DND-41 (cell line): ENCODE measurements at regions not wholly inside any gene's neighbourhood (a gene's known extent, or its start where the extent isn't known, plus 50 kb on each side); places are given as distances from the start of the nearest gene placed in this dataset.

ENCODE experiments used
- ATAC-seq: fragments of 200-7000 bp; cut with Tn5 transposase; 3 replicates; pipeline ENCODE4 v1.9.1; 2021; ENCODE audit warnings: low read depth; ENCODE audit not compliant: insufficient read depth
- DNase-seq: peaks from one replicate; pipeline ENCODE4 v3.0.0-alpha.2; 2020
- H2AFZ ChIP-seq: 2 replicates; pipeline ENCODE4 v1.6.0; 2012; ENCODE audit warnings: low read depth, low read length
- H3K27ac ChIP-seq: 2 replicates; pipeline ENCODE4 v1.5.1; 2012; ENCODE audit warnings: low read length, inconsistent platforms
- H3K27me3 ChIP-seq: fragments of 200-600 bp; sonication (generic); 2 replicates; pipeline ENCODE4 v1.6.0; 2012; ENCODE audit warnings: low read length, mild to moderate bottlenecking, inconsistent platforms; ENCODE audit not compliant: insufficient read depth, poor library complexity
- H3K36me3 ChIP-seq: 2 replicates; pipeline ENCODE4 v1.5.1; 2012; ENCODE audit warnings: low read length, inconsistent platforms; ENCODE audit not compliant: insufficient read depth
- H3K4me1 ChIP-seq: 2 replicates; pipeline ENCODE4 v1.5.1; 2012; ENCODE audit warnings: mild to moderate bottlenecking, low read length; ENCODE audit not compliant: insufficient read depth
- H3K4me2 ChIP-seq: 2 replicates; pipeline ENCODE4 v1.6.0; 2012; ENCODE audit warnings: mild to moderate bottlenecking, moderate library complexity, low read length, inconsistent platforms; ENCODE audit not compliant: insufficient read depth
- H3K4me3 ChIP-seq, 2 experiments: fragments of 200-600 bp in 1 of 2; shearing (Covaris generic) in 1 of 2; 2 replicates each; pipeline ENCODE4 v1.5.1; 2012 to 2016; ENCODE audit warnings: inconsistent platforms in 2 of 2, low read length in 2 of 2, mild to moderate bottlenecking in 2 of 2, low read depth in 1 of 2, moderate library complexity in 1 of 2
- H3K79me2 ChIP-seq: 2 replicates; pipeline ENCODE4 v1.6.0; 2012; ENCODE audit warnings: low read length, inconsistent platforms; ENCODE audit not compliant: insufficient read depth
- H3K9ac ChIP-seq: 2 replicates; pipeline ENCODE4 v1.6.0; 2012; ENCODE audit warnings: low read depth, mild to moderate bottlenecking, inconsistent platforms, low read length, moderate library complexity
- H3K9me3 ChIP-seq: 2 replicates; pipeline ENCODE4 v1.5.1; 2012; ENCODE audit warnings: low read length, moderate library complexity, mild to moderate bottlenecking, inconsistent platforms; ENCODE audit not compliant: insufficient read depth, severe bottlenecking
- H4K20me1 ChIP-seq: 2 replicates; pipeline ENCODE4 v1.6.0; 2012; ENCODE audit warnings: low read length; ENCODE audit not compliant: insufficient read depth
- CTCF ChIP-seq: IDR thresholded peaks from 2 replicates; pipeline ENCODE4 v1.5.1; 2012; ENCODE audit warnings: borderline replicate concordance, low read length, moderate library complexity, mild to moderate bottlenecking; ENCODE audit not compliant: poor library complexity, severe bottlenecking; ENCODE audit errors: extremely low read depth
- EZH2 ChIP-seq: IDR thresholded peaks from 3 replicates; pipeline ENCODE4 v1.6.1; 2012; ENCODE audit warnings: borderline replicate concordance, low read depth, mild to moderate bottlenecking, moderate library complexity, low read length, inconsistent platforms; ENCODE audit not compliant: severe bottlenecking

GRCh38 chr18:75545189-75545588 lies 117.7 kb upstream of the SMIM21 start:
- TF ChIP-seq CTCF = no peak
- no peak for TF ChIP-seq EZH2
- ATAC-seq (no peak), DNase-seq (no peak)
- no peaks in the 10 kb centered on the region for H3K27me3 ChIP-seq
- no peak overlapping the region for H3K4me2 ChIP-seq
- H3K4me1 ChIP-seq = no peaks in the 10 kb centered on the region
- H3K9ac ChIP-seq = no peak overlapping the region
- no peaks in the 10 kb centered on the region for H3K9me3 ChIP-seq
- H3K36me3 ChIP-seq = no peaks in the 10 kb centered on the region
- H2AFZ ChIP-seq = no peak overlapping the region
- no peak overlapping the region for H3K4me3 ChIP-seq
- no peaks in the 10 kb centered on the region for H4K20me1 ChIP-seq
- H3K27ac ChIP-seq = no peak overlapping the region
- no peaks in the 10 kb centered on the region for H3K79me2 ChIP-seq

- no peak overlapping the region for H3K9ac ChIP-seq
- H4K20me1 ChIP-seq = no peaks in the 10 kb centered on the region
- no peak overlapping the region for H3K4me2 ChIP-seq
- TF ChIP-seq CTCF (no peak), EZH2 (no peak)
- no peak for DNase-seq
- no peaks in the 10 kb centered on the region for H3K4me1 ChIP-seq
- H3K4me3 ChIP-seq = no peak overlapping the region
- H3K27ac ChIP-seq = no peak overlapping the region
- no peaks in the 10 kb centered on the region for H3K79me2 ChIP-seq
- H2AFZ ChIP-seq = no peak overlapping the region
- no peaks in the 10 kb centered on the region for H3K27me3 ChIP-seq
- no peaks in the 10 kb centered on the region for H3K9me3 ChIP-seq
- H3K36me3 ChIP-seq = no peaks in the 10 kb centered on the region
- no peak for ATAC-seq
Measured at GRCh38 chr18:75544496-75544895, 117.0 kb upstream of the SMIM21 start.

GRCh38 chr18:75544051-75544481 lies 116.6 kb upstream of the SMIM21 start:
- Histone ChIP-seq H2AFZ (no peak overlapping the region), H3K79me2 (no peaks in the 10 kb centered on the region), H4K20me1 (no peaks in the 10 kb centered on the region), H3K4me3 (no peak overlapping the region), H3K27ac (no peak overlapping the region), H3K27me3 (no peaks in the 10 kb centered on the region), H3K4me1 (no peaks in the 10 kb centered on the region), H3K36me3 (no peaks in the 10 kb centered on the region), H3K9me3 (no peaks in the 10 kb centered on the region), H3K9ac (no peak overlapping the region), H3K4me2 (no peak overlapping the region)
- no peak for DNase-seq
- ATAC-seq = no peak
- no peak for TF ChIP-seq CTCF
- no peak for TF ChIP-seq EZH2

- Histone ChIP-seq H3K79me2 (no peaks in the 10 kb centered on the region), H3K27me3 (no peaks in the 10 kb centered on the region), H3K9me3 (no peaks in the 10 kb centered on the region), H2AFZ (no peak overlapping the region), H3K36me3 (no peaks in the 10 kb centered on the region), H3K4me1 (no peaks in the 10 kb centered on the region), H3K4me3 (no peak overlapping the region), H3K9ac (no peak overlapping the region), H3K4me2 (no peak overlapping the region), H3K27ac (no peak overlapping the region), H4K20me1 (no peaks in the 10 kb centered on the region)
- no peak for TF ChIP-seq CTCF
- no peak for TF ChIP-seq EZH2
- DNase-seq (no peak), ATAC-seq (no peak)
Measured at GRCh38 chr18:75538727-75539126, 111.2 kb upstream of the SMIM21 start.
